GM21529 (cell line): ENCODE measurements at regions not wholly inside any gene's neighbourhood (a gene's known extent, or its start where the extent isn't known, plus 50 kb on each side); places are given as distances from the start of the nearest gene placed in this dataset.
"Not testable (repeated sequence)": the region's sequence is repeated elsewhere in the genome, so short reads cannot be mapped to it uniquely, and the experiment has no call there.

ENCODE experiments used
- ATAC-seq: cut with Tn5 transposase; IDR thresholded peaks from one replicate; pipeline ENCODE4 v1.9.1; 2021; ENCODE audit not compliant: unreplicated experiment

GRCh38 chr2:91603996-91604395 is 2912.5 kb downstream of the RPIA start:
- ATAC-seq: not testable (repeated sequence)

GRCh38 chr2:91604629-91605028 is 2913.2 kb downstream of the RPIA start:
- not testable (repeated sequence) for ATAC-seq

GRCh38 chr2:91623739-91624138 is 2932.3 kb downstream of the RPIA start:
- not testable (repeated sequence) for ATAC-seq

- not testable (repeated sequence) for ATAC-seq
These were observed 2937.0 kb downstream of the RPIA start for GRCh38 chr2:91628471-91628870.

- ATAC-seq: not testable (repeated sequence)
These were observed 2965.7 kb downstream of the RPIA start for GRCh38 chr2:91657193-91657592.

- not testable (repeated sequence) for ATAC-seq
These were observed 2966.9 kb downstream of the RPIA start for GRCh38 chr2:91658336-91658735.

GRCh38 chr2:91659189-91659916 is 2967.9 kb downstream of the RPIA start:
- not testable (repeated sequence) for ATAC-seq

GRCh38 chr2:91659917-91660275 is 2968.4 kb downstream of the RPIA start:
- ATAC-seq: peak; percentile 100

GRCh38 chr2:91667341-91667740 is 2975.9 kb downstream of the RPIA start:
- ATAC-seq: not testable (repeated sequence)

GRCh38 chr2:91685541-91685940 is 2994.1 kb downstream of the RPIA start:
- not testable (repeated sequence) for ATAC-seq

- not testable (repeated sequence) for ATAC-seq
These were observed 2994.6 kb downstream of the RPIA start for GRCh38 chr2:91686046-91686445.
